PC-9 (cell line): ENCODE measurements at regions not wholly inside any gene's neighbourhood (a gene's known extent, or its start where the extent isn't known, plus 50 kb on each side); places are given as distances from the start of the nearest gene placed in this dataset.

Source experiments
- EZH2 ChIP-seq: fragments of 200-600 bp; sonication (generic); IDR thresholded peaks from 2 replicates; pipeline ENCODE4 v1.8.0; 2017; ENCODE audit warnings: antibody characterized with exemption, low read depth
- TF ChIP-seq, protein P1 (sequence below): fragments of 200-600 bp; sonication (generic); conservative IDR thresholded peaks from 2 replicates; pipeline ENCODE4 v1.6.1; 2017; ENCODE audit warnings: mixed run types, antibody characterized with exemption, mild to moderate bottlenecking, moderate library complexity

DNA sequence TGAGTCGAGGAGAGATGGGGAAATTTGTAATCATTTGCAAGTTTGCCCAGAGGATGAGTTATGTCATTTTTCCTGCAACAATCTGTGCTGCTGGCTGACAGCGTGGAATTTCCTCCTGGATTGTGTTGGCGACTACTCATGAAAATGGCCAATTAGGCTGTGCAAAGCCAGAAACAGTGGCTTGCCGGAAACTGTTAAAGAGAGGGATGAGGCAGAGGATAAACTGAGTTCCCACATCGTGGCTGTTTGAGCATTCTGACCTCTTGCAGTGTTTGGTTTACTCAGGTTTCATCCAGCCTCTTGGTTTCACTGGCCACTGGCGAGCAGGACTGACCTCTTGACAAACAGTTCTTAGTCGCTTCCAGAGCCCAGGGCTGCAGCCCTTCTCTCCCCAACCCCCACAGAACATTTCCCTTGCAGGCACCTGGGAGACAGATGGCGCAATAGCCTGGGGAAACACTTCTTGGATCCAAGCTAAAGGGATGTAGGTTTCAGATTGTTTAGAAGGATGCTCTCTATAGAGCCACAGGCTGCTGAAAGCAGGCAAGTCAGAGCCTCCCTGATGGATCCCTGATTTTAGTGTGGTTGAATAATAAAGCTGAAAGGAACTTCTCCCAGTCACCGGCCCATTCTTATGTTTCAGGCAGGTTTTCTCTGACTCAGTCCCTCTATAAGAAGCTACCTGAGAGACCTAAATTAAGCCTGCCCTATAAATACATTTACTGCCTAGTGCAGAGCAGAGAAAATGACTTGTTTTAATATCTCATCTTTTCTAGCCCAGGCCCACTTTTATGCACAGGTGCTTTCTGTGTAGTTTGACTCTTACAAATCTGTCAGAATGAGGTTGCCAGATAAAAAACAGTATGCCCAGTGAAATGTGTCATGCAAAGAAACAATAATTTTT lies 92.8 kb upstream of the UBE2E1 start:
- TF ChIP-seq, protein P1, sequence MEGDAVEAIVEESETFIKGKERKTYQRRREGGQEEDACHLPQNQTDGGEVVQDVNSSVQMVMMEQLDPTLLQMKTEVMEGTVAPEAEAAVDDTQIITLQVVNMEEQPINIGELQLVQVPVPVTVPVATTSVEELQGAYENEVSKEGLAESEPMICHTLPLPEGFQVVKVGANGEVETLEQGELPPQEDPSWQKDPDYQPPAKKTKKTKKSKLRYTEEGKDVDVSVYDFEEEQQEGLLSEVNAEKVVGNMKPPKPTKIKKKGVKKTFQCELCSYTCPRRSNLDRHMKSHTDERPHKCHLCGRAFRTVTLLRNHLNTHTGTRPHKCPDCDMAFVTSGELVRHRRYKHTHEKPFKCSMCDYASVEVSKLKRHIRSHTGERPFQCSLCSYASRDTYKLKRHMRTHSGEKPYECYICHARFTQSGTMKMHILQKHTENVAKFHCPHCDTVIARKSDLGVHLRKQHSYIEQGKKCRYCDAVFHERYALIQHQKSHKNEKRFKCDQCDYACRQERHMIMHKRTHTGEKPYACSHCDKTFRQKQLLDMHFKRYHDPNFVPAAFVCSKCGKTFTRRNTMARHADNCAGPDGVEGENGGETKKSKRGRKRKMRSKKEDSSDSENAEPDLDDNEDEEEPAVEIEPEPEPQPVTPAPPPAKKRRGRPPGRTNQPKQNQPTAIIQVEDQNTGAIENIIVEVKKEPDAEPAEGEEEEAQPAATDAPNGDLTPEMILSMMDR, result no peak
- no peak for TF ChIP-seq EZH2
